Endothelial cell of umbilical vein (primary cell): ENCODE measurements at regions not wholly inside any gene's neighbourhood (a gene's known extent, or its start where the extent isn't known, plus 50 kb on each side); places are given as distances from the start of the nearest gene placed in this dataset.

Source experiments
- BruUV-seq: library from RNA; stranded (reverse); fragments of 400-500 nt; replicated peaks from 2 replicates; lab custom pipeline; 2021; lab: Mats Ljungman, UMichigan
- CTCF ChIA-PET: fragments of 300-600, 350-600 bp; sonication (Branson Sonifier 250); formaldehyde crosslinking; loops from one replicate; lab custom pipeline; 2021; ENCODE audit warnings: antibody characterized with exemption, inconsistent platforms; lab: Charles Lee
- POLR2A ChIA-PET: fragments of 300-600, 350-600 bp; sonication (Branson Sonifier 250); formaldehyde crosslinking; loops from one replicate; lab custom pipeline; 2021; ENCODE audit warnings: antibody characterized with exemption, inconsistent platforms; lab: Charles Lee
- DNase-seq: peaks from one replicate; pipeline ENCODE4 v3.0.0-alpha.2; 2011; ENCODE audit warnings: low read depth, low spot score
- FAIRE-seq: peaks from 2 replicates; lab custom pipeline; 2011; peaks lifted over from hg19 to GRCh38; lab: Jason Lieb, UNC
- H2AFZ ChIP-seq: 2 replicates; pipeline ENCODE4 v1.6.0; 2012; ENCODE audit warnings: low read depth, low read length, control low read depth, inconsistent platforms
- H3K27ac ChIP-seq: 2 replicates; pipeline ENCODE4 v1.5.1; 2011; ENCODE audit warnings: low read depth, mild to moderate bottlenecking, control low read depth, low read length, moderate library complexity; ENCODE audit not compliant: insufficient read depth
- H3K27me3 ChIP-seq, 2 experiments: 2 replicates each; pipeline versions ENCODE4 v1.6.0 to v1.6.1; 2011; ENCODE audit warnings: low read length in 2 of 2, mixed read lengths in 1 of 2; ENCODE audit not compliant: control insufficient read depth in 2 of 2, insufficient read depth in 2 of 2
- H3K36me3 ChIP-seq, 2 experiments: 2 replicates in 1 of 2; 3 replicates in 1 of 2; pipeline ENCODE4 v1.5.1; 2011; ENCODE audit warnings: low read length in 2 of 2, mild to moderate bottlenecking in 1 of 2, moderate library complexity in 1 of 2; ENCODE audit not compliant: control insufficient read depth in 2 of 2, insufficient read depth in 2 of 2; ENCODE audit errors: extremely low read depth in 1 of 2
- H3K4me1 ChIP-seq: 3 replicates; pipeline ENCODE4 v1.5.1; 2011; ENCODE audit warnings: mild to moderate bottlenecking, low read length; ENCODE audit not compliant: control insufficient read depth, insufficient read depth; ENCODE audit errors: extremely low read depth
- H3K4me2 ChIP-seq: 2 replicates; pipeline ENCODE4 v1.6.1; 2011; ENCODE audit warnings: low read length, control low read depth, mixed read lengths; ENCODE audit not compliant: insufficient read depth
- H3K4me3 ChIP-seq, 3 experiments: fragments of 200-600 bp in 1 of 3; sonication (generic), shearing (Covaris generic) in 1 of 3; replicated peaks in 1 of 3; 2 replicates each; pipeline ENCODE4 v1.5.1; 2011 to 2016; ENCODE audit warnings: control low read depth in 3 of 3, low read length in 3 of 3, mild to moderate bottlenecking in 2 of 3, inconsistent platforms in 1 of 3, low read depth in 1 of 3, moderate library complexity in 1 of 3; ENCODE audit not compliant: insufficient read depth in 1 of 3
- H3K79me2 ChIP-seq: 2 replicates; pipeline ENCODE4 v1.6.0; 2012; ENCODE audit warnings: low read length, inconsistent platforms; ENCODE audit not compliant: control insufficient read depth, insufficient read depth
- H3K9ac ChIP-seq: replicated peaks from 2 replicates; pipeline ENCODE3; 2011; ENCODE audit warnings: low read length, control low read depth; ENCODE audit not compliant: insufficient read depth; ENCODE audit errors: extremely low read depth
- H3K9me1 ChIP-seq: replicated peaks from 3 replicates; pipeline ENCODE4 v1.6.0; 2011; ENCODE audit warnings: mild to moderate bottlenecking, low read length; ENCODE audit not compliant: control insufficient read depth, insufficient read depth; ENCODE audit errors: extremely low read depth
- H3K9me3 ChIP-seq: replicated peaks from 2 replicates; pipeline ENCODE4 v1.5.1; 2012; ENCODE audit warnings: low read length, inconsistent platforms; ENCODE audit not compliant: control insufficient read depth, insufficient read depth
- H4K20me1 ChIP-seq: replicated peaks from 2 replicates; pipeline ENCODE3; 2011; ENCODE audit warnings: mild to moderate bottlenecking, low read length; ENCODE audit not compliant: control insufficient read depth, insufficient read depth; ENCODE audit errors: extremely low read depth
- EZH2 ChIP-seq: IDR thresholded peaks from 2 replicates; pipeline ENCODE4 v1.6.1; 2012; ENCODE audit warnings: borderline replicate concordance, low read depth, mild to moderate bottlenecking, moderate library complexity, low read length, inconsistent platforms; ENCODE audit not compliant: severe bottlenecking
- FOS ChIP-seq: IDR thresholded peaks from 2 replicates; pipeline ENCODE4 v1.6.1; 2011; ENCODE audit warnings: mild to moderate bottlenecking, low read length, moderate library complexity, borderline replicate concordance; ENCODE audit not compliant: insufficient read depth
- GATA2 ChIP-seq: IDR thresholded peaks from 2 replicates; pipeline ENCODE4 v1.7.0; 2011; ENCODE audit warnings: low read depth, mild to moderate bottlenecking, moderate library complexity, mixed read lengths, low read length; ENCODE audit not compliant: insufficient read length, insufficient read depth
- JUN ChIP-seq: IDR thresholded peaks from 2 replicates; pipeline ENCODE4 v1.6.1; 2011; ENCODE audit warnings: borderline replicate concordance, low read depth; ENCODE audit not compliant: insufficient read length, insufficient read depth
- MYC ChIP-seq: IDR thresholded peaks from one replicate; pipeline ENCODE4 v1.6.1; 2011; ENCODE audit warnings: mild to moderate bottlenecking, low read depth, low read length
- POLR2A ChIP-seq: IDR thresholded peaks from 2 replicates; pipeline ENCODE4 v1.6.1; 2012; ENCODE audit warnings: low read depth, mild to moderate bottlenecking, control low read depth, low read length
- POLR2AphosphoS5 ChIP-seq: IDR thresholded peaks from 2 replicates; pipeline ENCODE4 v1.6.1; 2012; ENCODE audit warnings: low read depth, mild to moderate bottlenecking, control low read depth, low read length, moderate library complexity; ENCODE audit not compliant: insufficient read depth
- dilution Hi-C: fragments of 300-500 bp; cut with MboI; formaldehyde crosslinking; loops from one replicate; pipeline ENCODE4 v1.15.0; 2019; ENCODE audit warnings: low sequenced_read_pairs; ENCODE audit not compliant: extremely low pct_ligation_motif_present
- intact Hi-C: fragments of 100-400 bp; cut with micrococcal nuclease; formaldehyde crosslinking; loops from one replicate; pipeline ENCODE4 v1.10.0; 2022
- TF ChIP-seq, protein P1 (sequence below): IDR thresholded peaks from 2 replicates; pipeline ENCODE4 v1.6.1; 2011; ENCODE audit not compliant: insufficient read depth, insufficient read length

DNA sequence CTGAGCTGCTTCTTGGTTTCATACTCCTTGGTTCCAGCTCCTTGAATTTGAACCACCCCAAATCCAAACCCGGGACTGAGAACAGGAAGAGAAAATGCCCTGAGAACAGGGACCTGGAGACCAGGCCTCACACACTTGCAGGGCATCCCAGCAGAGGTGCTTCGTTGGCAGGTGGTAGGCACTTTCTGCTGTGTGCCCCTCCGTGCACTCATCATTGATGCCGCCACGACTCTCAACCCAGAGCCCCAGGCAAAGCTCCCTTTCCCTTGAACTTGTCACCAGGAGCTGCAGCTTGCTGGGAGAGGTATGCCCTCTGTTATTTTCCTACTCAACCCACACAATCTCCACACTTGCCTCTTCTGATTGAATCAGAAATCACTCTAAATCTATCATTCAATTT is 217.8 kb upstream of the IRX1 start:
- Histone ChIP-seq H2AFZ (no peak overlapping the region), H3K27ac (no peak overlapping the region), H3K79me2 (no peaks in the 10 kb centered on the region), H3K27me3 (no peaks in the 10 kb centered on the region), H3K4me2 (no peak overlapping the region), H3K9me1 (no peaks in the 10 kb centered on the region), H3K4me1 (no peaks in the 10 kb centered on the region), H3K36me3 (no peaks in the 10 kb centered on the region), H3K9me3 (peaks cover 8% of the 10 kb centered on the region), H4K20me1 (no peaks in the 10 kb centered on the region), H3K9ac (no peak overlapping the region), H3K4me3 (no peak overlapping the region)
- BruUV-seq = no TSS peak
- dilution Hi-C loops (no loop called here), intact Hi-C loops (no loop called here)
- ChIA-PET POLR2A (no interaction called here), CTCF (no interaction called here)
- DNase-seq (no peak), FAIRE-seq (no peak)
- no peak for TF ChIP-seq EZH2
- TF ChIP-seq, protein P1, sequence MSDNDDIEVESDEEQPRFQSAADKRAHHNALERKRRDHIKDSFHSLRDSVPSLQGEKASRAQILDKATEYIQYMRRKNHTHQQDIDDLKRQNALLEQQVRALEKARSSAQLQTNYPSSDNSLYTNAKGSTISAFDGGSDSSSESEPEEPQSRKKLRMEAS = no peak

DNA sequence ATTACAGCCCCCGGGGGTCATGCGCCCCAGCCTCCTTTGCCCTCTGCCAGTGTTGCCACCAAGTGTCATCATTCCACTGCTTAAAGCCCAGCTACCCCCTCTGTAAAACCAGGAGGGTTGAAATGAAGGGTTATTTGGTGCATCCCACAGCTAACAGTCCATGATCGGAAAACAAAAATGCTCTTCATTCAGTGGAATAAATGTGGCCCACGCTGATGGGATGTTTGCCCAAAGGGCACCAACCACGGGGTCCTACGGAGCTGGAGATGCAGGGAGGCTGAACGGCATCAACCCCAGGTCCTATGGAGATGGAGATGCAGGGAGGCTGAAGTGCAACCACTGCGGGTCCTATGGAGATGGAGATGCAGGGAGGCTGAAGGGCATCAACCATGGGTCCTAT is 218.5 kb upstream of the IRX1 start:
- no peak for FAIRE-seq
- Histone ChIP-seq H3K9me3 (peaks cover 8% of the 10 kb centered on the region), H3K36me3 (no peaks in the 10 kb centered on the region), H3K4me2 (no peak overlapping the region), H3K9ac (no peak overlapping the region), H3K4me1 (no peaks in the 10 kb centered on the region), H3K27ac (no peak overlapping the region), H3K4me3 (no peak overlapping the region), H3K27me3 (no peaks in the 10 kb centered on the region), H3K79me2 (no peaks in the 10 kb centered on the region), H2AFZ (no peak overlapping the region), H4K20me1 (no peaks in the 10 kb centered on the region), H3K9me1 (no peaks in the 10 kb centered on the region)
- CTCF ChIA-PET = no interaction called here
- intact Hi-C loops = no loop called here
- dilution Hi-C loops = no loop called here
- BruUV-seq = no TSS peak
- POLR2A ChIA-PET = no interaction called here
- DNase-seq = no peak
- TF ChIP-seq MYC (no peak), GATA2 (no peak), FOS (no peak), POLR2A (no peak), EZH2 (no peak), POLR2AphosphoS5 (no peak), JUN (no peak)
- TF ChIP-seq, protein P1 = no peak
